Islet precursor cell (in vitro differentiated cells): ENCODE measurements at regions not wholly inside any gene's neighbourhood (a gene's known extent, or its start where the extent isn't known, plus 50 kb on each side); places are given as distances from the start of the nearest gene placed in this dataset.
"Not testable (repeated sequence)": the region's sequence is repeated elsewhere in the genome, so short reads cannot be mapped to it uniquely, and the experiment has no call there.

Source experiments
- DNase-seq: peaks from one replicate; pipeline ENCODE4 v3.0.0-alpha.2; 2018

DNA sequence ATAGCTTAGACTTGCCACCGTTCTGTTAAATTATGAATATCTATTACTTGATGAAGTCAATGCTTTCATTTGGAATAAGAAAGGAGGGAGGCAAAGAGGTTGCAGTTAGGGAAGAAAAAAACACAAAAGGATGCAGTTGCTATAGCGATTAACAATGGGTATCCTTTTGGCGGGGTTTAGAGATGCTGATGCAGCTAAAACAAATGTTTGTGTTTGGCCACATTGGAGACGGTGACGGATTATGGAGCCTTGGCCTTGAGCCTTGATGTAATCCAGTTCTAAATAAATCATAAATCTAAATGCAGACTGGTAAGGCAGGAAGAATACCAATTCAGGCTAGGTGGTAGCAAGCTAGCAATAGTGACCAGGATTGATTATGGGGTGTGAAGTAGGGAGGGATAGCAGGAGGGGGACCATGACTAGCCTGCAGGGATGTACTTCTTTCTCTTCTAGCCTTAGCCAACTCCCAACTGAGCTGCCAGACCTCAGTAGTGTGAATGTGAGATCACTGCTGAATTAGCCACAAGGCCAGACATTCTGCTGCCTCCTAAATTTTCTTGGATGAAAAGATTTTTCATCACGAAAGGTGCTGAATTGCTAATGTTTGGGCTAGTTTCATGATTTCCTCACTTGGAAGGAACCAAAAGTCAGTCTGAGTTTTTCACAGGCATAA is 160.3 kb downstream of the TLR4 start:
- no peak for DNase-seq

DNA sequence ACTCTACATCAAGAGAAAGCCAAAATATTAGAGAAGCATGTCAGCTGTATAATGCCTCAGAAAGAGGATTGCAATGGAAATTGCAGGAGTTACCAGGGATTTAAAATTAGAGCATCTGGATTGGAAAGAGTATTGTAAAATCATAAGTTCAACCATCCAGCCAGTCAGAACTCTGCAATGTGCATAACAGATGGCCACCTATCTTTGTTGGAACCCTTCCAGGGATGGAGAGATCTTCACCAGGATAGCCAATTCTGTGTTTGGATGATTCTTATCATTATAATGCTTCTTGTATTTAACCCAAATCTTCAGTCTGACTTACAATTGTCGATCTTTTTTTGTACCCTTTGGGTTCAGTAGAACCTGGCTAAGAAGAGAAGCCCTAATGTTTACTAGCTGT is 164.4 kb downstream of the TLR4 start:
- no peak for DNase-seq

DNA sequence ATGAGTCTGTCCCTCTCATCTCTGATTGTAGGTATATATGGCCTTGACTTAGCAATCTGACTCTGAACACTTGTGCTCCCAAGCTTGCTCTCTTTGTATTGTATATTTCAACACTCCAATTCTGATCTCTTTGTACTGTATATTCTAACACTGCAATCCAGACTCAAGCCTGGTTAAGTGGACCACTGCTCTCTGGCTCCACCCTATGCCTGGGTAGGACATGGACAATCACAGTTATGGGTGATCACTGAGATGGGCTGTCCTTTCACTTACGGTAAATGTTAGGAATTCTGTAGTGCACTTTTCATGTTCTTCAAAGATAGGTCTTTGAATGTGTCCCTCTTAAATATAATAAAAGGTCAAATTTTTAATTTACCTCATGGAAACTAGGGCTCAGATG is 165.1 kb downstream of the TLR4 start:
- DNase-seq = no peak

DNA sequence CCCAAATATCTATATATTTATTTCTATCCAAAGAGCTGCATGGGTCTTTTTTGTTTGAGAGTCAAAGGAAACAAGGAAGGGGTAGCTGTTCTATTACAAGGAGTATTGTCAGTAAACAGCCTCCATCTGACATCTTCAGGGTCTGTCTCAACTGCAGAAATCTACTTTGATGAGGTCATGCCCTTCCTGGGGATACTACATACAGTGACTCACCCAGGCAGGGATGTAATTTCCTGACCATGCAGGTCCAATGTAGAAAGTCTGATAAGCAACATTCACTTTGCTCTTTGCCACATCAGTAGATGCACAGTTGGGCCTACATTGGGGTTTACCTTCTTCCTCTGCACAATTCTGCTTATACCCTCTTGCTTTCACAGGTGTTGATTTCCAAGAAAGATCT is 165.5 kb downstream of the TLR4 start:
- DNase-seq = peak; percentile 57

DNA sequence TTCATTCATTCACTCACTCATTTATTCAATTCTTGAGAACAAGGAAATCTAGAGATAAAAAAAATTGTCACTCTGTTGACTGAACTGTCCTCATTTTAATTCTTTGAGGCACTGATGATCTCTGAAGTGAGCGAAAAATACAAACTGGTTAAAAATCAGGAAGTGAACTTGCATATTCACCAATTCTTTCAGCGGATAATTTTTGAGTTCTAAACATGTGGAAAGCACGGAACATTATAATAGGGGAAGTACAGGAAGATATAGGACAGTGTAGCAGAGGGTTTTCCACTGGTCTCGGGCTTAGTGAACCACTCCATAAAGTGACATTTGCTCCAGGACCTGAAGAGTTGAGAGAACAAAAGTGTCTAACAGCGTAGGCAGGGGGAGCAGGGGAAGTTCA is 169.5 kb downstream of the TLR4 start:
- no peak for DNase-seq

DNA sequence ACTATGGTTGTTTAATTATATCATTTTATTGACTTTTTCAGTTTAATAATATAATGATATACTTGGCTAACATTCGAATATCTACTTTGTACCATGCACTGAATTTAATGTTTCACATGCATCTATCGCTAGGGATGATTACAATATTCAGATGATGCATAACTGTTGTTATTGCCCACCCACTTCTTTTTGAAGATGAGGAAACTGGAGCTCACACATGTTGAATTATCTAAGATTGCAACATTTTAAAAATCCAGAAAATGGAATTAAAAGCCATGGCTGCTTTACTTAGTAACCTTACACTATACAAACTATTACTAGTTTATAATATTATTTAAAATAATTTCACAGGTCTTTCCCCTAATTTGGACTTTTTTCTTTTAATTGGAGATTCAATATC is 171.7 kb downstream of the TLR4 start:
- DNase-seq = no peak

DNA sequence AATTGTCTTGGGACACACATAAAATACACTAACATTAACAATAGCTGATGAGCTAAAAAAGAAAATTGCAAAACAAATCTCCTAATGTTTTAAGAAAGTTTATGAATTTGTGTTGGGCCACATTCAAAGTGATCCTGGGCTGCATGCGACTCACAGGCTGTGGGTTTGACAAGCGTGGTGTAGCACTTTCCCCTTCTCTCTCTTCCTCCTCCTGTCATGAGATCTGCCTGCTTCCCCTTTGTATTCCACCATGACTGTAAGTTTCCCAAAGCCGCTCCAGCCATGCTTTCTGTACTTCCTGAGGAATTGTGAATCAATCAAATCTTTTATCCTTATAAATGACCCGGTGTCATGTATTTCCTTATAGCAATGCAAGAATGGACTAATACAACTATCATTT is 178.0 kb downstream of the TLR4 start:
- no peak for DNase-seq

DNA sequence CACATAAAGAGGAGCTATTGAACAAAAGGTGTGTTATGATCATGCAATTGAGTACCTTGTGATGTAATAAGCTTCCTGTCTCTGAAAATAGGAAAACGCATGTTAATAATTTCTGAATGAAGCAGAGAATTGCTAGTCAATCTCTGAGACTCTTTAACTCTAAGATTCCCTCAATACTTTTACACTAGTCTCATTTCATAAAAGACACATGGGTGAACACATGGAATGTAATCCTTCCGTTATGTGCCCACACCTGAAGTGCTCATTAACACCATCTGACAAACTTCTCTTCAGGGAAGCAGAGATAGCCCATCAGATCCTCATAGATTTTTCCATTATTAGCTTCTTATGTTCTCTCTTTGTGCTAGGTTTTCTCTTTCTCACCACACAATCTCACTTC is 182.4 kb downstream of the TLR4 start:
- no peak for DNase-seq

DNA sequence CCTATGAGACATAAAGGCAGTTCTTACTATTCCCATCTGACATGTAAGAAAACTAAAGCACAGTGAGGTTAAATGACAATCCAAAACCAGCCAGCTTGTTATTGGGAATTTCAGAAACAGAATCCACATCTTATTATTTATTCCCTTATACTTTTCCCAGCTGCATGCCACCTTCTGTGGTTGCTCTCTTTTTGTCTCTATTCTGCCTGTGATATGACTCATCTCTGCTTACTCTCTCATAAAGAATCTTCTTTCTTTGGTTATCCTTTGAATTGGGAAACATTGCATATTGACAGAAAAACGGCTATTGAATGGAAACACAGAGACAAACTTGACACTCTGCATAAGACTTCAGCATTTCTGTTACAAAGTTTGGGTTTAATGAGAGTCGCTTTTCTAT is 183.2 kb downstream of the TLR4 start:
- DNase-seq = no peak

DNA sequence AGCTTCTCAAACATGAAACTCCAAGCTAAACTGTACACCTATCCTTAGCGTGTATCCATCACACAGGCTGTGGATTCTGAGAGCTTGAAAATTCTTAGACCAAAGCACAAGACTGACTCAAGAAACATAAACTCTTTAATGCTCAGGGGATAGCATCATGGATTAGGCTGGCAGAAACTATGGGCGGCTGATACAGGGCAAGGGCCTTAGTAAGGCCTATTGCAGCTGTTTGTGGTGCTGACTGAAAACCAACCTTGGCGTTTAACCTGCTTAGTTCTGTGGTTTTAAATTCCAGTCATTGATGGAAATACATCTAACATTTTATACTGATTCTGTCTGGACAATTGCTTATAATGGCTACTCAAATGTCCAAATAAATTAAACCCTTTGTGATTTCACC is 183.7 kb downstream of the TLR4 start:
- DNase-seq = no peak

DNA sequence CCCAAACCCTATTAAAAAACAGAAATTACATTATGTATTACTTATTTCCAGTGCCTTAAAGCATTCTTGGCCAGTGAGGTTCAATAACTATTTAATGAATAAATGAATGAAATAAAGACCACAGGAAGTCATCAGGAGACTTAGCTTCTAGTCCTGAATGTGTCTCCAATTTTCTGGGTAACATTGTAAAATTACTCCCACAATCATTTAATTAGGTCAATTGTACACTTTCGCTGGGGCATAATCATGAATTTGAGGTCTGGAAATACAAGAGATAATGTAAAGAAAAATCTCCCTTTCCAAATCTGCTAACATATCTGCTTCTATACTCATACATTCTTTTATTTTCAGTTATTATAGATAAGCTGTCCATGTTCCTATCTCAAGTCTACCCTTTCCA is 199.2 kb downstream of the TLR4 start:
- DNase-seq = no peak

DNA sequence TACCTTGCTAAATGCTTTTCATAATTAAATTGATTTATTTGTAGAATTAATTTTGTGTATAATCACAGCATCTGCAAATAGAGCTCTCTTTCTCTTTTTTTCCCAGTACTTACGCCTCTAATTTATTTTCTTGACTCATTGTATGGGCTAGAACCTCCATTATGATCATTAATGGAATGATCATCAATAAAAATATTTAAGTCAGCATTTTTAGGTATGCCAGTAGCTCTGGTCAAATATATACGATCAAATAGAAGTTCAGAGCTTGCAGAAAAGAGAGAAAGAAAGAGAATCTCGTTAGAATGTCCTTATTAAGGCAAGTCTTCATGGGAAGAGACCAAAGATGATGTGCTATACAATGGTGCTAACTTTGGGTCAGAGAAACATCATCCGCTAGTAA is 202.6 kb downstream of the TLR4 start:
- no peak for DNase-seq

DNA sequence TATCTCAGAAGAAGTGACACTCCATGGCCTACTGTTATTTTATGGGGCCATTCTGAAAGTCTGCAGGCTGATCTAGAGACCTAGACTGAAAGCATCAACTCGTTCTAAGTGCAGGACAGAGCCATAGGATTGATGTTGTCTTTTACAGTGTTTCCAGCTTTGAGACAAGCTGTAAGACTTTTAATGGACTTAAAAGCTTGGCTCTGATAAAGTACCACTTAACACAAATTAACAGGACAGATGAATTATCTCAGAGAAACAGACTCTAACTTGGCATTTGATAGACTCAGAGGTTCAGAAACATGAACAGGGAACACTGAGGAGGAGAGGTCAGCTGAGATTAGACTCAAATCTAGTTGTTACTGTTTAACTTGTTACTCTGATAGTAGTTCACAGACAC is 203.2 kb downstream of the TLR4 start:
- peak; percentile 47 for DNase-seq

DNA sequence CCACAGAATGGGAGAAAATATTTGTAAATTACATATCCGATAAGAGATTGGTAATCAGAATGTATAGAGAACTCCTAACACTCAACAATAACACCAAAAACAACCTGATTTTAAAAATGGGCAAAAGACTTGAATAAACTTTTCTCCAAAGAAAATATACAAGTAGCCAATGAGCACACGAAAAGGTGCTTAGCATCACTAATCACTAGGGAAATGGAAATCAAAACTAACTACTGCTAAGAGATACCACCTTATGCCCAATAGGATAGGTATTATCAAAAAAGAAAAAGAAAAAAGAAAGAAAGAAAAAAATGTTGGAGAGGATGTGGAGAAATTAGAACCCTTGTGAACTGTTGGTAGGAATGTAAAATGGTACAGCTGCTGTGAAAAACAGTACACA is 212.1 kb downstream of the TLR4 start:
- DNase-seq = no peak

DNA sequence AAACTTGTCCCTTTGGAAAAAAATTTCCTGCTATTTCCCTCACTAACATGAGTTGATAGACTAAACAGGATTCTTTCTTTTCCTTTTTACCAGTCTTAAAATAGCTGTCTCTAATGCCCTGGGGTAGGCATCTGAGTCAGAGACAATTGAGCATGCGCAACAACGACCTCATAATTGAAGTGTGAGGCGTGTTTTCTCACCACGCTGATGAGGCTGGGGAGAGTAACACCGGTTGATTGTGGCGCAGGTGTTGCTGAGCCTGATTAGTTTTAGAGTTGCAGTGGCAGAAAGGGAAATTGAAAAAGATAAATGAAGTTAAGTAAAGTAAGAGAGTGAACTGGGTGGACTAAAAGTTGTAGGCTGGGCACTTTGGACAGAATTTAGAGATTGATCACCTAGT is 213.7 kb downstream of the TLR4 start:
- peak; percentile 66 for DNase-seq

DNA sequence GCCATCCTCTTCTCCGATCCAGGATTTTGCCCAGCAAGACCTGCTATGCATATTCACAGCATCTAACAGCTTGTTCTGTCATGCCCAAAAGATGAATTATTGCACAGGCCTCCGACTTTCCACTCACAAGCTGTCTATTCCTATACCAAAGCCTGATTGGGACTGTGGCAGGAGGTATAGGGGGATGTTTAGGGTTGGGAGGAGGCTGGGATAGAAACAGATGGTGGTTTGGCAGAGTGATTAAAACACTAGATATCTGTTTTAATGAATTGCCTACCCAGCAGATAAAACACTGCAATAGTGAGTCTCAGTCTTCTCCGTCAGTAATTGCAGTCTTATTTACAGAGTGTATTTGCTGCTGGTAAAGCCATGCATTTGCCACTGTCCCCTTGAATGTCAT is 215.3 kb downstream of the TLR4 start:
- no peak for DNase-seq

DNA sequence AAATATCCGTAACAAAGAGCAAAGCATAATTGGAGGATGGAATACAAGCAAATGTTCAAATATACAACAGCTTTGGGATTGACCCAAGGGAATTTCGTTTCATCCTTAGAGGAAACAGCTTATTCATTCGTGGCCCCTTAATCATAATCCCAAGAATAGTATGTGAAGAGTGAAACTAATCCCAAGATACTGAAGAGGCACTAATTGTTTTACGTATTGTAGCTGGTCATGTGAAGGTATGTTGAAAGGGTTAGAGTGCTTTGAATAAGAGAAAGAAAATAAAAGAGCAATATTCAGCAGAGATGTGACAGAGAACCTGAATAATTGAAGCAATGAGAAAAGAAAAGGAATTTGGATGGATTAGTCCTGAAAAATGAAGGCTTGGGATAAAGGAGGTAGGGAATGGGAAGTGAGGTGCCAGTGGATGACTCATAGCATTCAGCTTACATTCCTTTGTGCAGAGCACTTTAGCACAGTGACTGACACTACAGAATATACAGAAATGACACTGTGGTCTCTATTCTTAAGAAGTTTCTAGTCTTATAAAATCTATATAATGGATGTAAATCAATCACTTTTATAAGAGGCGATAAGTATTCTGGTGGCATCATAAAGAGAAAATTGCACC is 221.9 kb downstream of the TLR4 start:
- DNase-seq = no peak

DNA sequence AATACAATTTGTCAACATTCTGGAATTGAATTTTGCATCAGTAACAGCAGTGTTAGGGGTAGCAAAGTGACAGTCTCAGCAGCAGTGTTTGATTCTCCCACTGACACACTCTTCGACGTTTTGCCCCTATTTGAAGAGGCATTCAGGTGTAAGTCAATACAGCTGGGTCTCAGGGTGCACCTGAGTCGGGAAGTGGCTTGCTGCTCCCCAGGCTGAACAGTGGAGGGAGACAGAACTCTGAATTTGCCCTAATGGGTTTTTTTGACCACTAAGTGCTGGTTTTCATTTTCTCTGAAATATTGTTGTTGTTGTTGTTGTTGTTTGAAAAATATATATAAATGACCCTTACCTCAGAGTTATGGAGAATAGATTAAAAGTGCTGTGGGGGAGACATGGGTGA is 223.2 kb downstream of the TLR4 start:
- DNase-seq = no peak

DNA sequence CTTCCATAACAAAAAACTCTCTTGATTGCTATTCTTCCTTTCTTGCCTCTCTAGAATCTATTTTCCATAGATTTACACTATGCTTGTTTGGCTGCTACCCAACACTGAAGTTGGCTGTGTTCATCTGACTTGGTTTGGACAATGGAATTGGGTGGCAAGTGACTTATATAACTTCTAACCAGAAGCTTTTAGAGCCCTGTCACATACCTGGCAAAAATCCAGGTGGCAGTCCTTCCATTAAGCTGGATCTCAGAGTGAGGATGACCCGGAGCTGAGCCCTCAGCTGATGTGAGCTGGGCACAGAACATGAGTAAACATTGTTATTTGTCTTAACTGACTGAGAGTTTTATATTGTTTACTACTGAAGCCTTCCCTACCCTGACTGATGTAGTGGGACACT is 225.7 kb downstream of the TLR4 start:
- DNase-seq = no peak

DNA sequence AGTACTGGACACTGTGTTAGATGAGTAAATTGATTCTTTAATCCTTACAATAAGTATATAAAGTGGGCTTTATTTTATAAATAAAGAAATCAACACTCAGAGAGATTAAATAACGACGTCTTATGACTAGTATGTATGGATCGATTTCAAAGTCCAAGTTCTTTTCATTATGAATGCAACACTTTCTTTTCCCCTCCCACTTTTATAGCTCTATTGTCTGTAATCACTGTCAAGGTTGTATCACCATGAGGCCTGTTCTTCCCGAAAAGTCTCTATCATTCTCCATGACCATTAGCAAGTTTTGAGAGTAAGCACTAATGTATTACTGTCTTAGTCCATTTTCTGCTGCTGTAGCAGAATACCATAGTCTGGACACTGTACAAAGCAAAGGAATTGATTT is 228.4 kb downstream of the TLR4 start:
- no peak for DNase-seq

DNA sequence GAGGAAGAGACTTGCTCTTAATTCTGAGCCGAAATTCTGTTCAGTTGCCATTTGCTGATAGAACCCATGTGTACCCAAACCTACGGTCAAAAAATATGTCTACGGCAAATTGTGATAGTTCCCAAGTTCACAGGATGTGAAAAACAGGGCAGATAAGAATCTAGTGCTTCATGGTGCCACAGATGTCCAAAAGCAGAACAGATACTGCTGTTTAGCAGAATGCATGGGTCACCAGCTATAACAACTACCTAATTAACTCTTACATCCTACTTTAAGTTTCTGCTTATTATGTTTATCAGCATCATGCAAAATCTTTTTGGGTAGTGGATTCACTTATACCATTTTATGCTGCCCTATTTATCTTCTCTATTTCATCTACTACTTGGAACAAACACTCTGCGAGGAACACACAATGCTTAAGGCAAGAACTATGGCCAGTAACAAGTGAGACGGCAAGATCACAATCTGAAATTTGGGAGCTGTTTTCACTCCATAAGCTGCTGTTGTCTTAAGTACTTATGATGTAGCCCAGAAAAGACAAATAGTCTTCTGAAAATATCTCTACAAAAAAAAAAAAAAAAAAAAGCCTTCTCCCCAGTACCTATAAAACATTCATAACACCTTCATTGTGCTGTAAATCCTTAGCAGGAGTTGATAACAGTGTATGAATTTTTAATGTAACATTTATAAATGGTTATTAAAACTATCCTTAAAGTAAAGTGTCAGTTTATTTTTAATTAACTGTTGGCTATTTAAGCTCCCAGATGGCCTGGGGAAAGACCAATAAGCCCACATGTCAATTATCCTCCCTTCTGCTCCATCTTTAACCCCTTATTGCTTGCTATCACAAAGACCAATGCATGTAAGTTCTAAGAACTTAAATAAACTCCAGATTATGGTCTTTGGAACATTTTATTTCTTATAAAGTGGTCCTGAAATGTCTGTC is 232.3 kb downstream of the TLR4 start:
- no peak for DNase-seq

DNA sequence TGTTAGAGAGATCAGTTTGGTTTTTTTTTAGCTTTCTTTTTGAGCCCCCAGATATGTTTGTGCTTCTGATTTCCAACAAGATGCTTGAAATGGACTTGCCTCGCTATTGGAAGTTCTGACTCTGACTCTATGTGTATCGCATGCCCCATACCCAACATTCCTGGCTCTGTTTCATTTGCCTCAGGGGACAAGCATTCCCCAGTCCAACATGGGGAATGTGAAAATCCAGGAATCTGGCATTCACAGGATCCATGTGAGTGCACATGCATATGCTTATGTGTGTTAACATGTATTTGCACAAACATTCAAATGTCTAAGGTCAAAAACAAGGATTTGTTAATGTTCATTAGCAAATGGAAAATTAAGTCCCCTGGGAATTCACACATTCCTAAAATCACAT is 233.9 kb downstream of the TLR4 start:
- peak; percentile 83 for DNase-seq

DNA sequence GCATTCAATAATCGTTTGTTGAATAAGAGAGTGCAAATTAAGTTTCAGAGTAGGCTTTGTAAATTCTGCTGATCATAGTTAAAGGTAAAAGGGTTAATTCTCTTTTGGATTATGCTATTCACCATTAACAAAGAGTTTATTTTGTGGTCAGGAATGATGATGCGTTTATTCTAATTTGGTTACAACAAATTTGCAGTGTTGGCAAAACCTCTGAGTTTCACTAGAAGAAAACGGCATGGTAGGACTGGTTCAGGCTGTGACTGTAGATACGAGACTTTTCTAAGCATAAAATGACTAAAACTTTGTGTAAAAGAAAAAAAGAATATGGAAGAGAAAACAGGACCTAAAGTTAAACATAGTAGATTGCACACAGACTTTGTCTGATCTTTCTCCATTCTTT is 234.7 kb downstream of the TLR4 start:
- no peak for DNase-seq

DNA sequence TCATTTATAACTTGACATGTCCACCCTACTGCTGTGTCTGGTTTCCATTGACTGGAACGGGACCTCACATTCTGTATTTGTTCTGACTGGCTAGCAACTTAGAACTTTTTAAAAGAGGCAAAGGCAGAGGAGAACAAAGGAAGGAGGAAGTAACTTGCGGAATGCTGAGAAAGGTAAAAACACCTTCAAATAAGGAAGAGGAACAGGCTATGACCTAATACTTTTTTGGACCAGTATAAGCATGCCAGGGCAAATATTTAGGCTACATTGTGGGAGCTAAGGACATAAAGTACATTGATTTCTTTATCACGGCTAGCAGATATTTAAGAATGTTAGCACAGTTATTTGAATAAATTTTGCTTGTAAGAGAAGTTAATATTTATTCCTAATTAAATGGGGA is 240.5 kb downstream of the TLR4 start:
- DNase-seq = not testable (repeated sequence)
